ENCODE measurements at regions not wholly inside any gene's neighbourhood (a gene's known extent, or its start where the extent isn't known, plus 50 kb on each side); places are given as distances from the start of the nearest gene placed in this dataset.
"Not testable (repeated sequence)": the region's sequence is repeated elsewhere in the genome, so short reads cannot be mapped to it uniquely, and the experiment has no call there.

GRCh38 chr1:143660354-143660941 lies 311.3 kb downstream of the FAM72C start:
- no peak overlapping the region for H3K27ac ChIP-seq
- TF ChIP-seq ZFX (IDR thresholded peaks at IDR 0.05) (no peak), CTCF (conservative IDR thresholded peaks at IDR 0.05) (no peak)

DNA sequence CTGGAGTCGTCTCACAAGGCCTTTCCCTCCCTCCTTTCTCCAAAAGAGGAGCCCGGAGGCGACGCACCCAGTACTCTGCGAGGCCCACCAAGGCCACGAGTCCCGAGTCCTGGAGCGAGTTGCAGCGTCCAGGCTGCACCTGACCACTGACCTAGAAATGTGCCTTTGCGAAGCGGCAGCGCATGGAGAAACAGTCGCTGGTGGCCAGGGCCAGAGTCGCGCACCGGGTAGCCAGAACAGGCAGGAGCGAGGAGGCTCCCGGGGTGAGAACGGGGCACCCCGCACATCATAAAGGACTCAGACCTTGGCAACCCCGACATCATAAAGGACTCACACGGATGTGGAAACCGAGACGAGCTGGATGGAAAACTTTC lies 318.4 kb downstream of the FAM72C start:
- H3K27ac ChIP-seq: no peak overlapping the region
- no peak for TF ChIP-seq ZFX (IDR thresholded peaks at IDR 0.05)
- no peak for TF ChIP-seq CTCF (conservative IDR thresholded peaks at IDR 0.05)

- TF ChIP-seq ZFX (IDR thresholded peaks at IDR 0.05) (no peak), CTCF (conservative IDR thresholded peaks at IDR 0.05) (no peak)
- no peak overlapping the region for H3K27ac ChIP-seq
Observed at GRCh38 chr1:143652744-143653428, 318.9 kb downstream of the FAM72C start.

GRCh38 chr1:143652187-143652586 lies 319.6 kb downstream of the FAM72C start:
- no peak for TF ChIP-seq CTCF (conservative IDR thresholded peaks at IDR 0.05)
- TF ChIP-seq ZFX (IDR thresholded peaks at IDR 0.05): no peak

GRCh38 chr1:143651350-143651992 lies 320.3 kb downstream of the FAM72C start:
- TF ChIP-seq CTCF (conservative IDR thresholded peaks at IDR 0.05): no peak
- no peak for TF ChIP-seq ZFX (IDR thresholded peaks at IDR 0.05)
- no peak overlapping the region for H3K27ac ChIP-seq

More at GRCh38 chr1:143652187-143652586, 319.6 kb downstream of the FAM72C start:
- H3K27ac ChIP-seq: no peak overlapping the region

DNA sequence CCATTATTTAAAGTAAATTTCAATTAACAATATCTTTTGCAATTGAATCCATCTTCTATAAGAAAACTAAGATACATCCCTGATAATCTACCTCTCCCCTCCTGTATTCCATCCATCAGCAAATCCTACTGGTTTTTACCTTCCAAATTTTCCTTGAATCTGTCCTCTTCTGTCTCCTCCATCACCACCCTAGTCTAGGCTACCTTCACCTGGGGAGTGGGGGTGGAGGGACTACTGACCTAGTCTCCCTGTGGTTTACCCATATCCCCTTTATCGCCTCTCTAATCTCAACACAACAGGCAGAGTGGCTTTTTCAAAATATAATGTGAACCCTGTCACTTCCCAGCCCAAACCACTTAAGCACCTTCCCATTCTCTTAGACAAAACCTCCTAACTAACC lies 327.8 kb downstream of the FAM72C start:
- not testable (repeated sequence) for H3K27ac ChIP-seq

DNA sequence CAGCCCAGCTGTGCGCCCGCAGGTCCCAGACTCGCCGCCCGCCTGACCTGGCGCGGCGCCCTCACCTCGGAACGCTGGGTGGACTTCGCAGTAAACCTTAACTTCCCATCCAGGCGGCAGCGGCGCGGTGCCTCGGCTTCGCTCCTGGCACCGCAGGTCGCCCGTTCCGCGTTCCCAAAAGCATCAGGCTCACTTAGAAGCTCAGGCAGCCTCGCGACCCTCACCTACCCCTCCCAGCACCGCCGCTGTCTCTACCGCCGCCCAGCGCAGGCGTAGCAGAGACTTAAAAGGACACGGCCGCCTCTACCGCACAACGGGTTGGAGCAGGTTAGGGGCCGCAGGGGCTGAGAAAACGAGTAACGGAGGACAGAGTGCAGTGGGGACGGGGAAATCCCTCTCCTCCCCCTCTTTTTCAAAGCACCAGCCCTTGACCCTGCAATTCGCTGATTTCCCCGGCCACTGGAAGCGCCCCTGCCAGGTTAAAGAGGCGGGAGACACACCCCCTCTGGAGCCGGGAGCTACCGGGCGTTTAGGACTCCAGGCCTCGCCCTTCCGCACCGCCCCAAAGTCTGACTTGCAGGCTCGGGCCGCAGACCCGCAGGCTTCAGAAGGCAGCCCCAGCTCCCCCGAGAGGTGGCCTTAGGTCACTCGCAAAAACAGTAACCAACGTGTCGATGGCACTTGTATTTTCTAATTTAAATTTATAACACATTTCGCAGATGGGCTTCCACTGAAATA lies 328.5 kb downstream of the FAM72C start:
- TF ChIP-seq ZFX (IDR thresholded peaks at IDR 0.05) (no peak), CTCF (conservative IDR thresholded peaks at IDR 0.05) (no peak)
- H3K27ac ChIP-seq: no peak overlapping the region
